ENCODE measurements at regions not wholly inside any gene's neighbourhood (a gene's known extent, or its start where the extent isn't known, plus 50 kb on each side); places are given as distances from the start of the nearest gene placed in this dataset.
"Not testable (repeated sequence)": the region's sequence is repeated elsewhere in the genome, so short reads cannot be mapped to it uniquely, and the experiment has no call there.

DNA sequence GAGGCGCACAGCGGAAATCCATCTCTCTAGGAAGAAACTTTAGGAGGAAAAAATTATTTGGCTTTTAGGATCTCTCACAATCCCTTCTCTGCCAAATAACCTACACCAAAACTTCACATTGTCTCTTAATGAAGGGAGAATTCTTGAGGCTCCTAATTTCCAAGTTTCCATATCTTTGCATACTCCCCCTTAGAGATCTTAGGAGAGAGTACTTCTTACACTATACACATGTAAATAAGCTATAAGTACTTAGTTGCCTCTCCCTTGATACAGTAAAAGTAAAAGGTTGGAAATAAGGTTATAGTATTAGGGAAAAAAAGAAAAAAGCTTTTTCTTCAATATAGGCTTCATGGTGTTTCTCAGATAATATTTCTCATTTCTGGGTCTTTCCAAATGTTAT is 596.7 kb downstream of the SATB2 start:
- no peak for DNase-seq (ENCODE audit: low read depth in 1 of 2, low spot score in 1 of 2)
- Histone ChIP-seq H3K27ac (no peak overlapping the region), H3K4me3 (no peak overlapping the region), H3K36me3 (no peaks in the 10 kb centered on the region), H3K27me3 (no peaks in the 10 kb centered on the region), H3K9me3 (ENCODE audit: low read depth) (no peaks in the 10 kb centered on the region), H3K4me1 (ENCODE audit: low read depth) (no peaks in the 10 kb centered on the region)
- TF ChIP-seq, protein P1, sequence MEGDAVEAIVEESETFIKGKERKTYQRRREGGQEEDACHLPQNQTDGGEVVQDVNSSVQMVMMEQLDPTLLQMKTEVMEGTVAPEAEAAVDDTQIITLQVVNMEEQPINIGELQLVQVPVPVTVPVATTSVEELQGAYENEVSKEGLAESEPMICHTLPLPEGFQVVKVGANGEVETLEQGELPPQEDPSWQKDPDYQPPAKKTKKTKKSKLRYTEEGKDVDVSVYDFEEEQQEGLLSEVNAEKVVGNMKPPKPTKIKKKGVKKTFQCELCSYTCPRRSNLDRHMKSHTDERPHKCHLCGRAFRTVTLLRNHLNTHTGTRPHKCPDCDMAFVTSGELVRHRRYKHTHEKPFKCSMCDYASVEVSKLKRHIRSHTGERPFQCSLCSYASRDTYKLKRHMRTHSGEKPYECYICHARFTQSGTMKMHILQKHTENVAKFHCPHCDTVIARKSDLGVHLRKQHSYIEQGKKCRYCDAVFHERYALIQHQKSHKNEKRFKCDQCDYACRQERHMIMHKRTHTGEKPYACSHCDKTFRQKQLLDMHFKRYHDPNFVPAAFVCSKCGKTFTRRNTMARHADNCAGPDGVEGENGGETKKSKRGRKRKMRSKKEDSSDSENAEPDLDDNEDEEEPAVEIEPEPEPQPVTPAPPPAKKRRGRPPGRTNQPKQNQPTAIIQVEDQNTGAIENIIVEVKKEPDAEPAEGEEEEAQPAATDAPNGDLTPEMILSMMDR (IDR thresholded peaks at IDR 0.05; ENCODE audit: low read depth, low read length): no peak

DNA sequence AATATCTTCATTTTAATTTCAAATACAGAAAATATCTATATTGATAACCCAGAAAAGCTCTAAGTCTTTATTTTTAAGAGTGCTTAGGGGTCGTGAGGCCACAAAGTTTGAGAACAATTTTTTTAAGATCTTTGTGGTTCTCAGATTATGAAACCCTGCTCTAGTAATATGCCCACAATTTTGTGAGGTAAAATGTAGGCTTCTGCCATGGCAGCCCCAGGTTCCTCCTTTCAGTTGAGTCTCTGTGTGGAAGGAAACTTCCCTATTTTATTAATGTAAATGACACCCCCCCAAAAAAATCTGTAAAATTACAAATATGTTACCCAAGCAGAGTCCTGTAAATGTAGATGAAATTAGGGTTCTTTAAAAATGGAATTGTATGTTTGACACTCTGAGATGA is 600.5 kb downstream of the SATB2 start:
- Histone ChIP-seq H3K27ac (no peak overlapping the region), H3K4me1 (ENCODE audit: low read depth) (no peaks in the 10 kb centered on the region), H3K27me3 (no peaks in the 10 kb centered on the region), H3K36me3 (no peaks in the 10 kb centered on the region), H3K4me3 (no peak overlapping the region), H3K9me3 (ENCODE audit: low read depth) (no peaks in the 10 kb centered on the region)
- TF ChIP-seq, protein P1 (IDR thresholded peaks at IDR 0.05; ENCODE audit: low read depth, low read length): no peak
- DNase-seq (ENCODE audit: low read depth in 1 of 2, low spot score in 1 of 2): no peak

DNA sequence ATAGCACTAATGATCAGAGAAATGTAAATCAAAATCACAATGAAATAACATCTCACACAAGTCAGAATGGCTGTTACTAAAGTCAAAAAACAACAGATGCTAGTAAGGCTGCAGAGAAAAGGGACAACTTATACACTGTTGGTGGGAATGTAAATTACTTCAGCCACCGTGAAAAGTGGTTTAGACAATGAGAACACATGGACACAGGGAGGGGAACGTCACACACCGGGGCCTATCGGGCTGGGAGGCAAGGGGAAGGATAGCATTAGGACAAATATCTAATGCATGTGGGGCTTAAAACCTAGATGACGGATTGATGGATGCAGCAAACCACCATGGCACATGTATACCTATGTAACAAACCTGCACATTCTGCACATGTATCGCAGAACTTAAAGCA is 602.0 kb downstream of the SATB2 start:
- not testable (repeated sequence) for H3K36me3 ChIP-seq; DNase-seq (ENCODE audit: low read depth in 1 of 2, low spot score in 1 of 2); H3K4me1 ChIP-seq (ENCODE audit: low read depth); H3K27me3 ChIP-seq; H3K27ac ChIP-seq; H3K4me3 ChIP-seq; H3K9me3 ChIP-seq (ENCODE audit: low read depth)

DNA sequence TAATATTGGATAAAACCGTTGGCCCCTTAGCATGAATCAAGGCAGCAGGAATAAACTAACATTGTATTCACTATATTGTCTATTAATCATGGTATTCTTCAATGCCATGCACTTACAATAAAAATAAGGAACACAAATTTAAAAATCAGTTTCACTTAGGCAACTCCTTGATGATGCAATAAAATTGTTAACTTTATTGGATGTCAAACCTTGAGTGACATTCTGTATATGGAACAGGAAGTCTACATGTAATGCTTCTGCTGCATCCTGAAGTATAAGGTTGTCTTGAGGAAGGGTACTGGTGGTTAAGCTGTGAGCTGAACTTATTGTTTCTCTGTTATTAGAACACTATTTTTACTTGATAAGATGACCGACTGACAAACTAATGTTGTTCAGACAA is 605.5 kb downstream of the SATB2 start:
- no peaks in the 10 kb centered on the region for H3K27me3 ChIP-seq
- no peaks in the 10 kb centered on the region for H3K36me3 ChIP-seq
- no peak for DNase-seq (ENCODE audit: low read depth in 1 of 2, low spot score in 1 of 2)
- no peaks in the 10 kb centered on the region for H3K4me1 ChIP-seq (ENCODE audit: low read depth)
- H3K4me3 ChIP-seq: no peak overlapping the region
- H3K27ac ChIP-seq: no peak overlapping the region
- H3K9me3 ChIP-seq (ENCODE audit: low read depth): no peaks in the 10 kb centered on the region
- TF ChIP-seq, protein P1 (IDR thresholded peaks at IDR 0.05; ENCODE audit: low read depth, low read length): no peak

DNA sequence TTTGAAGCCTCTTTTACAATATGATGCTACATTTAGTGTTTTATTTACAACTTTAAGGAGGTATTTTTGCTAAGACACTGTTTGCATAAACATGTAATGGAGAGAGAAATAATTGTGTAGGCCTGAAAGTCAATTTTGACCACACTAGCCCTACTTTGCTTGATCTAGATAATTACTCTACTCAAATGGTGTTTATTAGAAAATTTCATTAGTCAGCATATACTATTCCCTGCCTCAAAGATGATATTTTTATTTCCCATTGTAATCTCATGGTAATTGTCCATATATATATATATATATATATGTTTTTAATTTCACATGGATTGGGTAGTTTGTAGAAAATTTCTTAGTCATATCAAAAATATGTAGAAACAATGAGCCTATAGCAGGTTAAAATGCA is 632.2 kb downstream of the SATB2 start:
- Histone ChIP-seq H3K27me3 (no peaks in the 10 kb centered on the region), H3K27ac (no peak overlapping the region), H3K36me3 (no peaks in the 10 kb centered on the region), H3K4me3 (no peak overlapping the region), H3K4me1 (ENCODE audit: low read depth) (no peaks in the 10 kb centered on the region), H3K9me3 (ENCODE audit: low read depth) (no peaks in the 10 kb centered on the region)
- no peak for DNase-seq (ENCODE audit: low read depth in 1 of 2, low spot score in 1 of 2)
- TF ChIP-seq, protein P1 (IDR thresholded peaks at IDR 0.05; ENCODE audit: low read depth, low read length): no peak

DNA sequence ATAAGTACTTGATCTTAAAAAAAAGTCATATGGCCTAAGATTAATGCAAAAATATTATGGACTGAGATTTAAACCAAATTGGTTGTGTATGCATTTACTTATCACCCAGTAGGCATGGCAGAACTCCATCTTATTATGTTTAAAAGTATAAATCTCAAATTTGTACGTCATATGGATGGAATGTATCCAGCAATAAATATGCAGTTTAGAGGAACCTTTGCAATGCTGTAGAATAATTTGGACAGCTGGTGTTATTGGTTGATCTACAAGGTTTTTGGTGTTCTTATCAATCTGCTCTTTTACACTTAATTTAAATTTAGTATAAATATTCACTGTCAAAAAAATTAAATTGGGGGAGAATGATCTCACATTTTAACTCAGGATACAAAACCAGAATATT is 640.2 kb downstream of the SATB2 start:
- DNase-seq (ENCODE audit: low read depth in 1 of 2, low spot score in 1 of 2): no peak
- Histone ChIP-seq H3K36me3 (no peaks in the 10 kb centered on the region), H3K27ac (no peak overlapping the region), H3K4me1 (ENCODE audit: low read depth) (no peaks in the 10 kb centered on the region), H3K4me3 (no peak overlapping the region), H3K27me3 (no peaks in the 10 kb centered on the region), H3K9me3 (ENCODE audit: low read depth) (no peaks in the 10 kb centered on the region)
- TF ChIP-seq, protein P1 (IDR thresholded peaks at IDR 0.05; ENCODE audit: low read depth, low read length): no peak

Data from cardiac muscle cell (in vitro differentiated cells and primary cell).